ENCODE measurements at regions not wholly inside any gene's neighbourhood (a gene's known extent, or its start where the extent isn't known, plus 50 kb on each side); places are given as distances from the start of the nearest gene placed in this dataset.

GRCh38 chr10:78515038-78515872 lies 481.6 kb downstream of the RPS24 start:
- ATAC-seq (no peak), DNase-seq (no peak)

DNA sequence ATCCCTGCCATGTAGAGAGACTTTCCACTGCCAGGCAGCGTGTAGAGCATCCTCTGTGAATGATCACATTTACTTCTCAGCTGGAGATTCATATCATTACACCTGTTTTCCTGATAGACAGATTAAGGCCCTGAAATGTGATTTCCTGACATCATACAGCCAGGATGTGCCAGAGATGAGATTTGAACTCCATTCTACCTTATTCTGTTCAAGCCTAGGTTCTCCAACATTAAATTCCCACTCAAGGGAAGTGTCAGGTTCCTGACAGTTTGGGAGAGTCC lies 482.1 kb downstream of the RPS24 start:
- DNase-seq, result no peak
- no peak for ATAC-seq

GRCh38 chr10:78516236-78516635 lies 482.6 kb downstream of the RPS24 start:
- DNase-seq (no peak), ATAC-seq (no peak)

DNA sequence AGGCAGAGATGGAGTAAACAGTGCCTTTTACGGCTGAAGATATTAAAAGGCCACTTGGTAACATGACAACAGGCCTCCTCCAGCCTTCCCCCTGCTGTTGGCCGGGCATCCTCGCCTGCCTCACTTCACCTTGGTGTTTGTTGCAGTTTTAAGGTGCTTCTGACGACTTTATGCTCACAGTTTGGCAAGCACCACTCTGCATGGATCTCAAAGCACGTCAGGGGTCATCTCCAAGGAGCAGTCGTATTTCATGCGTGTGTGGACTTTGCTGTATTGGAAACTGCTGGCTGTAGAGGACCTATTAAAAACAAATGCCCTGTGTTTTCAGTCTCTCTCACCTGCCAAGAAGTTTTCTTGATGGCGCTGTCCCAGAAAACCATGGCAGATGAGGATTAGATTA lies 483.1 kb downstream of the RPS24 start:
- no peak for ATAC-seq

GRCh38 chr10:78518224-78518623 lies 484.6 kb downstream of the RPS24 start:
- ATAC-seq (no peak), DNase-seq (no peak)

More for the DNA sequence above, 483.1 kb downstream of the RPS24 start:
- DNase-seq, result no peak

GRCh38 chr10:78520737-78521430 lies 487.2 kb downstream of the RPS24 start:
- DNase-seq (peak; percentile 11), ATAC-seq (peak; percentile 71)

DNA sequence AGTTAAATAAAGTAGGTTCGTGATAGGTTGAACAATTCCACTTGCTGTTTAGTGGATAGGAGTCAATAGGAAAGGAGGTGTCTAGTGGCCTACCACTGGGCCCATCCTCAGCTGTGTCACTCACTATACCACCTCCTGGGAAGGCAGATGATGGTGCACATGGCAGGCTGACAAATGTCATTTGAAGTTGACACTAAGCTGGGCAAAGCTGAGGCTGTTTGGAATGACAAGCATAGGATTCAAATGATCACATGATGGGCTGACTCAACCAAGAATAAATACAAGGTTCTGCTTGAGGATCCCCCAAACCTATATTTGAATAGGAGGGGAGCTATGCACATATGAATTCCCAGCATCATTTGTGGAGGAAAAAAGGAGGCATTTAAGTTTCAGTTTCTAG lies 489.8 kb downstream of the RPS24 start:
- DNase-seq, result no peak
- ATAC-seq, result no peak

DNA sequence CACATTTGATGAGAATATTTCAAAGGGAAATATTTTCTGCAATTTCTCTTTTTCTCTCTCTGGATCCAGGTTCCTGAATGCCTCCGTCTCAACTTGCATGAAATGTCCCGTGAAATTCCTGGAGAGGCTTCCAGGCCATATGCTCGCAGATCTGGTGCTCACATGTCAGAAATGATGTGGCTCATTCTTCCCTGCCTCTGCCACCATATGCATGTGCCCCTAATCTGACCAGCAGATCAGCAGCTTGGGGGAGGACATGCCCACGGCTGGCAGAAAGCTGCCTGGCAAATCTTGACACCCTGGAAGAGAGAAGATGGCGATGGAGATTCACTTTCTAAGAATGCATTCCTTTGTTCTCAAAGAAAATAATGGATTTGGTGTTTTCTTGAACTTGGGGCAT lies 490.7 kb downstream of the RPS24 start:
- ATAC-seq, result no peak
- no peak for DNase-seq

DNA sequence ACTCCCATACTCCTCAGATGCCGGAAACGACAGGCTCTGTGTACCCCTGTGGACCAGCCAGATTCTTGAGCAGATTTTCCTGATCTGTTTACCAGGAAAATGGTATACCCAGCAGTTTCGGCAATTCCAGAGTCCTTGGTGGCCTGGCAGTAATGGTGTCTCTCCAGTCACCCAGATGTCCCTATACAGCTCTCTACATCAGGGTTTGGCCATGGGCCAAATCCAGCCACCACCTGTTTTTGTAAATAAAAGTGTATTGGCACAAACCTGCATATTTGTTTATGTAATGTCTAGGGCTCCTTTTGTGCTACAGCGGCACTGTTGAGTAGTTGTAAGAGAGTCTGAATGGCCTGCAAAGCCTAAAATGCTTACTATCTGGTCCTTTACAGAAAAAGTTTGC lies 491.3 kb downstream of the RPS24 start:
- ATAC-seq (no peak), DNase-seq (no peak)

DNA sequence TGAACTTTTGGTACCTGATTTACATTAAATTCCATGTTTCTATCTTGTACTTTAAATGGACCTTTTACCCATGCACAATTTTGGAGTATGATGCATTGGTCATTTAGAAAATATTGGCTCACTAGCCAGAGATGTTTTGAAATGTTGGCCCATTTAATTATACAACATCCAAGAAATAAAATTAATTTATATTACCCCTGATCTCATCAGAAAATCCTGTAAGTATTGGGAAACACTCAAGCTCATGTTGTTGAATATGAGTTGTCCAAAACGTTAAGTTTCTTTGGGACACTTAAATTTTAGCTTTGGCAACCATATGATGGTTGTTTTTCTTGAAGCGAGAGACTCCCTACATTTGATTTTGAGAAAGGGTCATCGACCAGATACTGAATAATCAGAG lies 492.7 kb downstream of the RPS24 start:
- no peak for ATAC-seq
- no peak for DNase-seq

DNA sequence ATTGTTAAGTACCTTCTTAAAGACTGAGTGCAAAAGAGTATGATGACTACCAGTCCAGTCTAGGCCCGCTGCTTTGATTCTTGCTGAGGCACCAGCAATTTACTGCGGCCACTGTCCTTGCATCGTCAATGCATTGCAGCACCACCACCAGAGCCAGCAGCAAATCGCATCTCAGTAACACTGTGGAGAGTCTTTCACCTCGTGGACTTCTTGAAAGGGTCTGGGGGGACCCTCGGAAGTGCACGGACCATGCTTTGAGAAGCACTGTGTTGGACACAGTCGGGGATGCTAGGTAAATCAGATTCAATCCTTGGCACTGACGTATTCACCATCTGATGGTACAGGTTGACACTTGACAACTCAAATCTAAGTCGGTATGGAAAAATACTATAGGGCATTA lies 493.6 kb downstream of the RPS24 start:
- no peak for ATAC-seq
- no peak for DNase-seq

DNA sequence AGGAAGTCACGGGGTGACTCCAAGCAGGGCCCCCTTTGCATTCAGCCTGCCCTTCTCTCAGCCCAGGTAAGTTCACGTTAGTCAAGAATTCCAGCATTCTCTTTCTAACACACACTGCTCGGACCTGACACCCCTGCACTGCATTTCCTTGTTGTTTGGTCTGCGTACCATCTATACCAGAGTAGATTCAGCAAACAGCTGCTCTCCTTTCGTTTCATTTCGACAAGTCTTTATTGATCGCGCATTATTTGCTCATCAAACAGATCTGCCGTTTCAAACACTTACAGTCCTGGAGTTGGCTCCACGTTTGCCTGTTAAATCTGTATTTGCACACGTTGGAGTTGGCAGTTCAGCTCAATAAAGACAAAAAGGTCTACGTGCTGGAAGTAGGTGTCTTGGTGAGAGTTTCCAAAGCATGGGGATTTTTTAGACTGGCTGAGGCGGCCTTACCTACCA lies 495.1 kb downstream of the RPS24 start:
- no peak for DNase-seq
- ATAC-seq, result no peak

GRCh38 chr10:78529262-78529661 lies 495.6 kb downstream of the RPS24 start:
- no peak for DNase-seq
- ATAC-seq, result no peak

- DNase-seq (no peak), ATAC-seq (no peak)
Observed at GRCh38 chr10:78531088-78531487, 497.4 kb downstream of the RPS24 start.

- ATAC-seq (no peak), DNase-seq (no peak)
Observed at GRCh38 chr10:78532480-78533042, 498.9 kb downstream of the RPS24 start.

DNA sequence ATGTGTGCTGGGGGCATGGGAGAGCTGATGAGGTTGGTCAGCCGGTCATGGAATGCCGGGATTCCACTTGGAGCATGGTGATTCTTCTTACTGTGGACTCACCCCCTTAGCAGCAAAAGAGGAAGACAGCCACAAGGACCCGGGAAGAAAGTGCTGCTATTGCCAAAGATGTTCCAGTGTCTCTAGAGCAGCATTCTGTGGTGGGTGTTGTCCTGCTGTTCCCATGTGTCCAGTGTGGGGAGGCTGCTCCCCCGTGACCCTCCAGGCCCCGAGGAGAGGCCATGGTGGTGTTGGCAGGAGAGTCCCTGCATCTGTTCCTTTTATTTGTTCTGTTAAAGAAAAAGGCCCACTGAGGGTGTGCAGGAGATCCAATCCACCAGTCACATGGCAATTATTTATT lies 499.4 kb downstream of the RPS24 start:
- ATAC-seq (no peak), DNase-seq (no peak)

DNA sequence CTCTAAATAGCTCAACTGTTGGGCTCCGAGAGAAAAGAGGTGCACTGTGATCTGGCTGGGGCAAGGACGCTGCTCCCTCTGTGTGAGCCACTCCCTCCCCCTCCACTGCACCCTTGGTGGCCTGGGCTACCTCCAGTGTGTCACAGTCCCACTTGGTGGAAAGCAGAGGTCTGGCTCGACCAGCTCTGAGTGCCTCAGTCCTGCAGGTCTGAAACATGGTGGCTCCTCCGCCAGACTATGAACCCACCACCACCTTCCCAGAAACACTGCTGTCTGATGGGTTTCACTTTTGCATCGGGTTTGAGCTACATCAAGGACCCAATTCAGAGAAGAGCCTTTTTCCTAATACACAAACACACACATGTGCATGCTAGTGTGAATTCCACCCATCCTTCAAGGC lies 500.1 kb downstream of the RPS24 start:
- ATAC-seq (no peak), DNase-seq (no peak)

DNA sequence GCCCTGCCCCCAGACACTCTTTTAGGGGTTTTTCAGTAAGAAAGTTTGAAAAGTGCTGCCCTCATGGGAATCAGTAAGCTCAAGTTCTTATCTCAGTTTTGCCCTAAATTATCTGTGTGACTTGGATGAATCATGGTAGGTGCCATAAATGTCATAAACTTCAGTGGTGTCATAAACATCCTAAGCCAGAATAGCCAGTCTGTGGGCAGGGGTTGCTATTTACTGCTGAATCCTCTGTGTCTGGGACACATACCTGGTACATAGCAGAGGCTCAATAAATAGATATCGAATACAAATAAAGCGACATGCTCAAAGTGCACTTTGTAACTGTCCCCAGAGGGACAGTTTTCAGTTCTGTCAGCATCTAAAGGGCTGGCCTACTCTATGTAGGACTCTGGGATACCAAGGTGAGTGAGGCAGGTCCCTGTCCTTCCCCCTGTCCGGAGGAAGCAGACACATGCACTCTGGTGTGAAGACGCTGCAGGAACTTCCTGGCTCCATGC lies 502.1 kb downstream of the RPS24 start:
- DNase-seq, result no peak
- ATAC-seq, result peak; percentile 48

DNA sequence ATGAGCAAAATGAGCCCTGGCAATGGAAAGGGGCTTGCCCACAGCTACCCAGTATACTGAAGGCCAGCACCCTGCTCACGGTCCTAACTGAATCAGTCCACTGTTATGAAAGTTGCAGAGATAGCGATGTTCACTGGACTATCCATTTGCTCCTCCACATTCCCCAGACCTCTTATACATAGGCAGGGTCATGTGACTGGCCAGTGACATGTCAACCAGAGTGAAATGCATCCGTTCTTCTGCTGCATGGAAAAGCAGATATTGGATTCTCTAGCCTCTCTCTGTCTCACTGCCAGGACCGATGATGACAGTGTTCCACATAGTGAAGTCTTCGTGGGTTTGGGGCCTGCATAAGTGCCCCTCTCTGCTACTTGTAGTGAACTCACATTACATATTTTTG lies 503.4 kb downstream of the RPS24 start:
- DNase-seq (no peak), ATAC-seq (no peak)

DNA sequence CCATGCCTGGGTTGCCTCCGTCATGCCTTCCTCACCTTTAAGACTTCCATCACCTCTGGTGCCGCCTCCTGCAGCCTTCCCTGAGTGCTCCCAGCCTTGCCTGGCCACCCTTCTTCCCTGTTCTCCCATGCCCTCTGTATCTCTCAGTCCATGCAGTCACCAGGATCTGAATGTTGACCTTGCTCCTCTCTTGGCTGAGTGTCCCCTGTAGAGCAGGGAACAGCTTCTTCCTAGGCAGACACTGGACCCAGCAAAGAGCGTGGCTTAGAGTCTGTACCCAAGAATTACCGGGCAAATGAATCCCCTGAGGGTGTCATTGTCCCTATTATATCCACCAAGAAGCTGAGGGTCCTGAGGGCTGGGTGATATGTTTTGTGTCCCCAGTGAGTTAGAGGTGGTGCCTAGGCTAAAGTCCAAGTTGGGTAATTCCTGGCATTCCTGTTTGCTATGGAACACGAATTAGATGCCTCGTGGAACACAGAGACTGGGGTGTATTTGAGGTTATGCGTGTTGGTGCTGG lies 505.6 kb downstream of the RPS24 start:
- ATAC-seq, result no peak
- DNase-seq, result no peak

DNA sequence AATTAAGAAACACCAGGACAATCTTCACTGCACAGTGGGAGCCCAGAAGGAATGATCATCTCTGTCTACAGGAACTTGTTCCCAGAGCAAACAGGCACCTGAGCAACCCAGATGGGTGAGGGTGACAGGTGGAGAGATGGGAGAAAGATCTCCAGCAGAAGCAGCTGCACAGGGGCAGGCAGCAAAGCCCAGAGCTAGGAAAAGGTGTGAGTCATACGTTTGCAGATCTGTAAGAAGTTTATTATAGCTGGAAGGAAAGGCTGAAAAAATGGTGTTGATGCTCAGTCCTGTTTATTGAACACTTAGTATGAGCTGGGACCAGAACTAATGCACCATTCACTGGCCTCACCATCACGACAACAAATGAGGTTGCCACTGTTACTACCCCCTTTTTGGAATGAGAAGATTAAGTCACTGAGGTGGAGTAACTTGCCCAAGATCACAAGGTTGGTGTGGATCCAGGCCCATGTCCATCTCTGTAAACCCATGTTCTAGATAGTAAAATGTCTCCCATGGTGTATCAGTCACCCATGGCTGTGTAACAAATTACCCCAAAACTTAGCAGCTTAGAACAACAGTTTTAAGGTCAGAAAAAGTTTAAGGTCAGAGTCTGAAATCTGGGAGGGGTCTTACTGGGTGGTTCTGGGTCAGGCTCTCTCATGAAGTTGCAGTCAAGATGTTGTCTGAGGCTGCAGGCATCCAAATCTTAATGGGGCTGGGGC lies 506.9 kb downstream of the RPS24 start:
- ATAC-seq, result no peak
- DNase-seq, result no peak

DNA sequence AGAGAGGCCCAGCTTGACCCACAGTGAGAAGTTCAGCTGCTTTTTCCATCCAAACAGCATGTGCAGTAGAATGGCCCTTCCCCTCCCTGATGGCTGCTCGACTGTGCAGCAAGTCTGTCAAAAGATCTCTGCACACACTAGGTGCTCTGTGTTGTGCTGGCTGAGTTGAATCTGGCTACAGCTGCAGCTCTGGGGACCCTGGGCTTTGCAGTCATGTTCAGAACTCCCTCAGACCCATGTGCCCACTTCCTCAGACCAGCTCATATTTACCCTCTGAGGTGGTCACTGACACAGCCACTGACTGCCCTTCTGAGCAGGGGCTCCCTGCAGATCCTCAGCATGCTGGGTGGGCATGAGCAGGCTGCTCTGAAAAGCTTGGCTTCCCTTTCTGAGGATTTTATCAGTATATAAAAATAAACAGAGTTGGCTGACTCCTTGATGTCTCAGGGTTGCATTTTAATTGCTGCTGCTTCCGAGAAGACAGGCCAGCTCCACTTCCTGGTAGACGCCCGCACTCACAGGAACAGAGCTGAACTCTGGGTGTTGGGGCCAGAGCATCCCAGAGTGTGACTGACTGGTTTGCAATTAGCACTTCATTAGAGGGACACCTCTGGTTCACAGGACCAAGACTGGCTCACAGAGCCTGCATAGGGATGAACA lies 507.9 kb downstream of the RPS24 start:
- ATAC-seq (no peak), DNase-seq (no peak)
